CD14-positive monocyte (primary cell): ENCODE measurements at regions not wholly inside any gene's neighbourhood (a gene's known extent, or its start where the extent isn't known, plus 50 kb on each side); places are given as distances from the start of the nearest gene placed in this dataset.

Experiments used
- DNase-seq, 3 donors: peaks; one replicate each; pipeline ENCODE4 v3.0.0-alpha.2; 2011 to 2022
- H2AFZ ChIP-seq: 2 replicates; pipeline ENCODE4 v1.6.0; 2012; ENCODE audit warnings: mild to moderate bottlenecking, low read depth, low read length, inconsistent platforms; ENCODE audit not compliant: insufficient read depth, poor library complexity, severe bottlenecking
- H3K27ac ChIP-seq, 2 donors: 1 replicate in 1 of 2; 2 replicates in 1 of 2; pipeline ENCODE4 v1.5.1; 2012 to 2013; ENCODE audit warnings: low read length in 2 of 2, control low read depth in 1 of 2, inconsistent platforms in 1 of 2, low read depth in 1 of 2, mild to moderate bottlenecking in 1 of 2
- H3K27me3 ChIP-seq, 2 donors: one replicate each; pipeline versions ENCODE4 v1.6.0 to v1.6.1; 2011 to 2013; ENCODE audit warnings: low read length in 2 of 2; ENCODE audit not compliant: control insufficient read depth in 2 of 2, insufficient read depth in 2 of 2
- H3K36me3 ChIP-seq, 2 donors: replicated peaks in 1 of 2; 1 replicate in 1 of 2; 2 replicates in 1 of 2; pipeline versions ENCODE4 v1.5.1 to v1.6.1; 2012 to 2013; ENCODE audit warnings: low read length in 2 of 2, control low read depth in 1 of 2, inconsistent platforms in 1 of 2, mild to moderate bottlenecking in 1 of 2; ENCODE audit not compliant: insufficient read depth in 2 of 2, control insufficient read depth in 1 of 2
- H3K4me1 ChIP-seq, 2 donors: 1 replicate in 1 of 2; 2 replicates in 1 of 2; pipeline versions ENCODE4 v1.5.1 to v1.6.1; 2012 to 2013; ENCODE audit warnings: low read length in 2 of 2, control low read depth in 1 of 2, inconsistent platforms in 1 of 2, mild to moderate bottlenecking in 1 of 2, moderate library complexity in 1 of 2; ENCODE audit not compliant: insufficient read depth in 2 of 2, control insufficient read depth in 1 of 2
- H3K4me2 ChIP-seq: replicated peaks from 2 replicates; pipeline ENCODE3; 2012; ENCODE audit warnings: low read length, moderate library complexity, mild to moderate bottlenecking; ENCODE audit not compliant: poor library complexity, severe bottlenecking; ENCODE audit errors: extremely low read depth
- H3K4me3 ChIP-seq, 3 experiments: fragments of 200-600 bp in 1 of 3; sonication (generic) in 1 of 3; replicated peaks in 1 of 3; 1 replicate in 2 of 3; 2 replicates in 1 of 3; pipeline ENCODE4 v1.5.1; 2011 to 2013; ENCODE audit warnings: low read length in 3 of 3, mild to moderate bottlenecking in 3 of 3, control low read depth in 2 of 3, low read depth in 2 of 3, inconsistent platforms in 1 of 3, moderate library complexity in 1 of 3
- H3K79me2 ChIP-seq: 2 replicates; pipeline ENCODE4 v1.6.0; 2012; ENCODE audit warnings: mild to moderate bottlenecking, control low read depth, inconsistent platforms, low read length, moderate library complexity; ENCODE audit not compliant: insufficient read depth
- H3K9ac ChIP-seq: 2 replicates; pipeline ENCODE4 v1.6.0; 2017; ENCODE audit warnings: low read length, mild to moderate bottlenecking; ENCODE audit not compliant: insufficient read depth, poor library complexity, severe bottlenecking
- H3K9me3 ChIP-seq, 2 donors: replicated peaks in 1 of 2; 1 replicate in 1 of 2; 2 replicates in 1 of 2; pipeline versions ENCODE4 v1.5.1 to v1.6.1; 2012 to 2013; ENCODE audit warnings: low read length in 2 of 2, control low read depth in 1 of 2; ENCODE audit not compliant: control insufficient read depth in 1 of 2, insufficient read depth in 1 of 2
- H4K20me1 ChIP-seq: 2 replicates; pipeline ENCODE4 v1.6.0; 2012; ENCODE audit warnings: mild to moderate bottlenecking, low read length, control low read depth, moderate library complexity; ENCODE audit not compliant: insufficient read depth
- H3K27ac Mint-ChIP-seq, 7 donors: one replicate each; pipeline ENCODE4 v1.8.0; 2020; ENCODE audit warnings: mild to moderate bottlenecking in 7 of 7, mixed read lengths in 7 of 7, moderate library complexity in 6 of 7, inconsistent platforms in 2 of 7
- H3K27me3 Mint-ChIP-seq, 3 donors: one replicate each; pipeline ENCODE4 v1.8.0; 2021 to 2022; ENCODE audit warnings: low read depth in 3 of 3, mild to moderate bottlenecking in 3 of 3, mixed read lengths in 3 of 3, moderate library complexity in 3 of 3, inconsistent platforms in 1 of 3
- H3K36me3 Mint-ChIP-seq, 2 donors: one replicate each; pipeline ENCODE4 v1.8.0; 2020; ENCODE audit warnings: mixed read lengths in 2 of 2, inconsistent platforms in 1 of 2, mild to moderate bottlenecking in 1 of 2
- H3K4me1 Mint-ChIP-seq: one replicate; pipeline ENCODE4 v1.8.0; 2020; ENCODE audit warnings: mild to moderate bottlenecking, mixed read lengths
- H3K4me3 Mint-ChIP-seq, 2 donors: one replicate each; pipeline ENCODE4 v1.8.0; 2020; ENCODE audit warnings: mild to moderate bottlenecking in 2 of 2, mixed read lengths in 2 of 2, moderate library complexity in 1 of 2
- H3K9me3 Mint-ChIP-seq, 7 donors: one replicate each; pipeline ENCODE4 v1.8.0; 2020 to 2022; ENCODE audit warnings: mixed read lengths in 7 of 7, mild to moderate bottlenecking in 6 of 7, moderate library complexity in 6 of 7, inconsistent platforms in 2 of 7
- CTCF ChIP-seq: fragments of 200-600 bp; IDR thresholded peaks from one replicate; pipeline ENCODE4 v1.8.0; 2022; ENCODE audit warnings: antibody characterized with exemption, mild to moderate bottlenecking
- WGBS: methylation state at CpG from one replicate; pipeline ENCODE4 v1.1.5; 2013; ENCODE audit warnings: missing lambda C conversion rate; ENCODE audit not compliant: insufficient coverage; 5-methylcytosine and 5-hydroxymethylcytosine counted together
- intact Hi-C, 2 donors: fragments of 100-400 bp; cut with micrococcal nuclease; formaldehyde crosslinking; loops; one replicate each; pipeline versions ENCODE4 v1.15.0 to v1.15.1; 2023

- Histone ChIP-seq H3K4me3 (no peak overlapping the region), H3K27me3 (no peaks in the 10 kb centered on the region), H3K9me3 (peaks cover 9 to 17% of the 10 kb centered on the region in 2 donors), H3K9ac (no peak overlapping the region), H3K36me3 (no peaks in the 10 kb centered on the region), H4K20me1 (no peaks in the 10 kb centered on the region), H3K79me2 (no peaks in the 10 kb centered on the region), H3K4me2 (no peak overlapping the region), H3K27ac (no peak overlapping the region), H2AFZ (no peak overlapping the region), H3K4me1 (no peaks in the 10 kb centered on the region)
- Mint-ChIP-seq H3K9me3 (peaks cover 18 to 25% (median 23%) of the 10 kb centered on the region in 7 donors), H3K4me1 (no peaks in the 10 kb centered on the region), H3K36me3 (peaks cover 2 to 14% of the 10 kb centered on the region in 2 donors), H3K27me3 (no peaks in the 10 kb centered on the region), H3K27ac (peak overlapping the region in 1 of 7 donors; percentile 47), H3K4me3 (no peak overlapping the region)
- DNase-seq = no peak
- no CpG with 5 or more reads among the region's 3 CpGs for WGBS
- no peak for TF ChIP-seq CTCF
- intact Hi-C loops = no loop called here
Measured at GRCh38 chr7:16951483-16952080, 69.8 kb upstream of the AGR3 start.

- H3K4me1 ChIP-seq = no peaks in the 10 kb centered on the region
- H3K9me3 Mint-ChIP-seq = peaks cover under 1 to 8% (median 5%) of the 10 kb centered on the region in 7 donors
- H3K27me3 Mint-ChIP-seq = no peaks in the 10 kb centered on the region
- intact Hi-C loops = no loop called here
- WGBS = no CpG with 5 or more reads among the region's 3 CpGs
- DNase-seq = no peak
- no peaks in the 10 kb centered on the region for H3K4me1 Mint-ChIP-seq
- no peak overlapping the region for H3K27ac ChIP-seq
- H3K4me2 ChIP-seq = no peak overlapping the region
- H3K27me3 ChIP-seq = no peaks in the 10 kb centered on the region
- H3K36me3 ChIP-seq = no peaks in the 10 kb centered on the region
- no peaks in the 10 kb centered on the region for H4K20me1 ChIP-seq
- no peak overlapping the region for H3K9ac ChIP-seq
- no peak for TF ChIP-seq CTCF
- peaks cover 0 to under 1% of the 10 kb centered on the region in 2 donors for H3K9me3 ChIP-seq
- no peak overlapping the region for H3K27ac Mint-ChIP-seq
- no peaks in the 10 kb centered on the region for H3K79me2 ChIP-seq
- peaks cover 0 to under 1% of the 10 kb centered on the region in 2 donors for H3K36me3 Mint-ChIP-seq
- H3K4me3 Mint-ChIP-seq = no peak overlapping the region
- H3K4me3 ChIP-seq = no peak overlapping the region
- no peak overlapping the region for H2AFZ ChIP-seq
Measured at GRCh38 chr7:16954321-16954720, 72.5 kb upstream of the AGR3 start.
